ENCODE measurements at regions not wholly inside any gene's neighbourhood (a gene's known extent, or its start where the extent isn't known, plus 50 kb on each side); places are given as distances from the start of the nearest gene placed in this dataset.
"Not testable (repeated sequence)": the region's sequence is repeated elsewhere in the genome, so short reads cannot be mapped to it uniquely, and the experiment has no call there.

GRCh38 chr9:82052081-82052480, 63.5 kb downstream of the SPATA31D1 start:
- Histone ChIP-seq H3K4me3 (ENCODE audit: insufficient read depth, low read depth, low read length) (no peak overlapping the region), H3K27me3 (ENCODE audit: control insufficient read depth, insufficient read depth, low read length) (no peaks in the 10 kb centered on the region), H3K36me3 (replicated peaks; ENCODE audit: control insufficient read depth, insufficient read depth, low read length) (no peaks in the 10 kb centered on the region)
- no peak for DNase-seq

DNA sequence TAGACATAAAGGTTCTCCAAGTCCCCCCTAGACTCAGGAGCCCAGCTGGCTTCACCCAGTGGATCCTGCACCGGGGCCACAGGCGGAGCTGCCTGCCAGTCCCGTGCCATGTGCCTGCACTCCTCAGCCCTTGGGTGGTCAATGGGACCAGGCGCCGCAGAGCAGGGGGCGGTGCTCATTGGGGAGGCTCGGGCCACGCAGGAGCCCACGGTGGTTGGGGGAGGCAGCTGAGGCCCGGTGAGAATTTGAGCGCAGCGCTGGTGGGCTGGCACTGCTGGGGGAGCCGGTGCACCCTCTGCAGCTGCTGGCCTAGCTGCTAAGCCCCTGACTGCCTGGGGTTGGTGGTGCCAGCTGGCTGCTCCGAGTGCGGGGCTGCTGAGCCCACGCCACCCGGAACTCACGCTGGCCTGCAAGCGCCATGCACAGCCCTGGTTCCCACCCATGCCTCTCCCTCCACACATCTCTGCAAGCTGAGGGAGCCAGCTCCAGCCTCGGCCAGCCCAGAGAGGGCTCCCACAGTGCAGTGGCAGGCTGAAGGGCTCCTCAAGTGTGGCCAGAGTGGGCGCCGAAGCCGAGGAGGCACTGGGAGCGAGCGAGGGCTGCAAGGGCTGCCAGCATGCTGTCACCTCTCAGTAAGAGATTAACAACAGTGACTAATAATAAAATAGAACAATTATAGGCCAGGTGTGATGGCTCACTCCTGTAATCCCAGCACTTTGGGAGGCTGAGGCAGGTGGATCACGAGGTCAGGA, 65.9 kb downstream of the SPATA31D1 start:
- Histone ChIP-seq H3K27me3 (ENCODE audit: control insufficient read depth, insufficient read depth, low read length) (no peaks in the 10 kb centered on the region), H3K36me3 (replicated peaks; ENCODE audit: control insufficient read depth, insufficient read depth, low read length) (no peaks in the 10 kb centered on the region), H3K4me3 (ENCODE audit: insufficient read depth, low read depth, low read length) (no peak overlapping the region)
- no peak for DNase-seq

DNA sequence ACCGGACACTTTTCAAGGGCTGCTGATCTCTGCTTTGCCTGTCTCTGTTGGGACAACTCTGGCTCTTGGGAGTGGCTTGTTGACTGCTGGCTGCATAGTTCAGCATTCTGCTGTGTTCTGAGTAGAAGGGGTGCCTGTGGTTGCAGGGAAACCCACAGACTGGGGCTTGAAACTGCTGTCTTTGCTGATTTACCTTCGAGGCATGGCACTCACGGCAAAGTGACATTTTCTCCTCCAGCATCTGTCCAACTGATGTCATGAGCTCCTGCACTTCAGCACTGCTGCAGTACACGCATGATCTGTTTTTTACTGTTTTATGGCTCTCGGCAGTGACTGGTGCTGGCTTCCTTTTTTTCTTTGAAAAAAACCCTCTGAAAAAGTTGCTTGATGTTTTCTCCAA, 69.2 kb downstream of the SPATA31D1 start:
- H3K27me3 ChIP-seq (ENCODE audit: control insufficient read depth, insufficient read depth, low read length) = no peaks in the 10 kb centered on the region
- DNase-seq = no peak
- no peak overlapping the region for H3K4me3 ChIP-seq (ENCODE audit: insufficient read depth, low read depth, low read length)
- no peaks in the 10 kb centered on the region for H3K36me3 ChIP-seq (replicated peaks; ENCODE audit: control insufficient read depth, insufficient read depth, low read length)

GRCh38 chr9:82061801-82062200, 73.2 kb downstream of the SPATA31D1 start:
- not testable (repeated sequence) for H3K36me3 ChIP-seq (replicated peaks; ENCODE audit: control insufficient read depth, insufficient read depth, low read length); DNase-seq; H3K4me3 ChIP-seq (ENCODE audit: insufficient read depth, low read depth, low read length); H3K27me3 ChIP-seq (ENCODE audit: control insufficient read depth, insufficient read depth, low read length)

GRCh38 chr9:82062245-82062644, 73.7 kb downstream of the SPATA31D1 start:
- DNase-seq = no peak
- Histone ChIP-seq H3K36me3 (replicated peaks; ENCODE audit: control insufficient read depth, insufficient read depth, low read length) (no peaks in the 10 kb centered on the region), H3K4me3 (ENCODE audit: insufficient read depth, low read depth, low read length) (no peak overlapping the region), H3K27me3 (ENCODE audit: control insufficient read depth, insufficient read depth, low read length) (no peaks in the 10 kb centered on the region)

GRCh38 chr9:82073551-82074543, 85.3 kb downstream of the SPATA31D1 start:
- H3K27me3 ChIP-seq (ENCODE audit: control insufficient read depth, insufficient read depth, low read length) = no peaks in the 10 kb centered on the region; the same call in 1 of the 2 replicates
- no peaks in the 10 kb centered on the region for H3K36me3 ChIP-seq (replicated peaks; ENCODE audit: control insufficient read depth, insufficient read depth, low read length)
- no peak overlapping the region for H3K4me3 ChIP-seq (ENCODE audit: insufficient read depth, low read depth, low read length)
- no peak for DNase-seq

- no peaks in the 10 kb centered on the region for H3K27me3 ChIP-seq (ENCODE audit: control insufficient read depth, insufficient read depth, low read length)
- no peak overlapping the region for H3K4me3 ChIP-seq (ENCODE audit: insufficient read depth, low read depth, low read length)
- no peaks in the 10 kb centered on the region for H3K36me3 ChIP-seq (replicated peaks; ENCODE audit: control insufficient read depth, insufficient read depth, low read length)
- no peak for DNase-seq
Observed at GRCh38 chr9:82080265-82080664, 91.7 kb downstream of the SPATA31D1 start.

- no peaks in the 10 kb centered on the region for H3K36me3 ChIP-seq (replicated peaks; ENCODE audit: control insufficient read depth, insufficient read depth, low read length)
- H3K27me3 ChIP-seq (ENCODE audit: control insufficient read depth, insufficient read depth, low read length) = no peaks in the 10 kb centered on the region
- no peak overlapping the region for H3K4me3 ChIP-seq (ENCODE audit: insufficient read depth, low read depth, low read length)
- no peak for DNase-seq
Observed at GRCh38 chr9:82081496-82081895, 92.9 kb downstream of the SPATA31D1 start.

DNA sequence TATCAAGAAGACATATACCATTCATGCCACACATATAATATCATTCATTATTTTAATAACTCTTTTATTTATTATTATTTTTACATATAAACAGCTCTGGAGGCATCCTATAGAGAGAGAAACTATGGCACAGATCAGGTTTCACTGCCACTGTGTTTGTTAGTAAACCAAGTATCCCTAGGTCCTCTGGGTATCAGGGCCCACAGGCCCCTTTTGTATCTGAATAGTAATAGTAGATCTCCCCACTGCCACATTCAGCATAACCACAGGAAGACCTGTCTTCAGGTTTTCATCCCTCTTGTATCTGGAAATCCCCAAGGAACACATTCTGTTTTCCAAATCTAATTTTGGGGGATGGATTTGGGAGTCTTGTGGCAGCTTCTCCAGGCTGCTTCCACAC, 94.0 kb downstream of the SPATA31D1 start:
- no peak overlapping the region for H3K4me3 ChIP-seq (ENCODE audit: insufficient read depth, low read depth, low read length)
- H3K27me3 ChIP-seq (ENCODE audit: control insufficient read depth, insufficient read depth, low read length) = no peaks in the 10 kb centered on the region
- DNase-seq = peak; percentile 52
- no peaks in the 10 kb centered on the region for H3K36me3 ChIP-seq (replicated peaks; ENCODE audit: control insufficient read depth, insufficient read depth, low read length)

GRCh38 chr9:82088591-82088990, 100.0 kb downstream of the SPATA31D1 start:
- H3K4me3 ChIP-seq (ENCODE audit: insufficient read depth, low read depth, low read length) = no peak overlapping the region
- DNase-seq = no peak
- H3K36me3 ChIP-seq (replicated peaks; ENCODE audit: control insufficient read depth, insufficient read depth, low read length) = no peaks in the 10 kb centered on the region
- H3K27me3 ChIP-seq (ENCODE audit: control insufficient read depth, insufficient read depth, low read length) = no peaks in the 10 kb centered on the region

- H3K4me3 ChIP-seq (ENCODE audit: insufficient read depth, low read depth, low read length) = no peak overlapping the region
- no peak for DNase-seq
- no peaks in the 10 kb centered on the region for H3K36me3 ChIP-seq (replicated peaks; ENCODE audit: control insufficient read depth, insufficient read depth, low read length)
Observed at GRCh38 chr9:82090046-82090445, 101.5 kb downstream of the SPATA31D1 start.

DNA sequence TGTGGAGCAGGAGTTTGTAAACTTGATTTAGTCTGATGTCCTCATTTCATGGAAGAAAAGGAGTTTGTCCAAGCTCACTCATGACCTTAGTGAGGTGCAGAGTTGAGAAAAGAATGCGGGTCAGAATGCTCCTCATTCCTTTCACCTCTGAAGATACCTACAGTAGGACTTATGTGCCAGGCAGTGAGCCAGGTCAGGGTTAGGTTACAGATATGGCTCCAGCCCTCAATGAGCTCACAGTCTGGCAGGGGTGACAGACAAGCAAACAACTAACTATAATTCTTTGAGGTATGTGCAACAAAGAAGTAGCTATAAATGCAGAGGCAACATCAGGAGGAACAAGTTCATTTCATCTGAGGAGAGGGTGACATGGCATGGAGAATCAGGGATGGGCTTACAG, 102.5 kb downstream of the SPATA31D1 start:
- Histone ChIP-seq H3K36me3 (replicated peaks; ENCODE audit: control insufficient read depth, insufficient read depth, low read length) (no peaks in the 10 kb centered on the region), H3K27me3 (ENCODE audit: control insufficient read depth, insufficient read depth, low read length) (no peaks in the 10 kb centered on the region), H3K4me3 (ENCODE audit: insufficient read depth, low read depth, low read length) (no peak overlapping the region)
- no peak for DNase-seq

More at GRCh38 chr9:82090046-82090445, 101.5 kb downstream of the SPATA31D1 start:
- H3K27me3 ChIP-seq (ENCODE audit: control insufficient read depth, insufficient read depth, low read length) = no peaks in the 10 kb centered on the region

DNA sequence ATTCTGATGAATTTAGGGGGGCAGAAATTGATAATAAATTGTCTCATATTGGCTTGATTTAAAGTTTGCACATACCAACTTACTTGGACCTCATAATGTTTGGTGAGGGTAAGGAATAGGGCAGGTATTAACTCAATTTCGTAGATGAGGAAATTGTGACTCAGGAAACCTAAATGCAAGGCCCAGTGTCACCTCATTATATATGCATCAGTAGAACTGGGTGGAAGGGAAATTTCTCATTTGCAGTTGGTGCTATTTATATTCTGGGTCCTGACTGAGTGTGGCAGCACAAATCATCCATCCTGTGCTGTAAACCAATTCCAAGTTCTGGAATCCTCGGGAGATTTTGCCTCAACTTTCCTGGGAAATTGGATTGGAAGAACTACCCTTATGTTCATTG, 103.0 kb downstream of the SPATA31D1 start:
- H3K4me3 ChIP-seq (ENCODE audit: insufficient read depth, low read depth, low read length) = no peak overlapping the region
- no peaks in the 10 kb centered on the region for H3K36me3 ChIP-seq (replicated peaks; ENCODE audit: control insufficient read depth, insufficient read depth, low read length)
- no peak for DNase-seq
- H3K27me3 ChIP-seq (ENCODE audit: control insufficient read depth, insufficient read depth, low read length) = no peaks in the 10 kb centered on the region

DNA sequence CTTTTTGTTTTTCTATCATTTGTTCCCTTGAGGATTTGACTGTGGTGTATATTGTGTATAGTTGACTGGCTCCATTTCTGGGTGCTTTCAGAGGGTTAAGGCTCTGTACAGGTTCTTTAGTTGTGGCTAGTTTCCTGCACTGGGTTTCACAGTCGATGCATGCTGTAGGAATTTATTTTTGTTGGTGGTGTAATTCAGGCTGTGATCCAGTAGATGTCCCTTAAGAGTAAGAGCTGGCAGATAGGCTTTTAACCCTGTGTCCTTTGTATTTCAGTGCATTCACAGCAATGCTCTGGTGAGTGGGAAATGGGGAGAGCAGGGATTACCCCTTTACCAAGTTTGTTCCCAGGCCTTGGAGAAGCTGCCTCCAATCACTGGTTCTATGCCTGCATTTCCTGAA, 112.9 kb downstream of the SPATA31D1 start:
- Histone ChIP-seq H3K36me3 (replicated peaks; ENCODE audit: control insufficient read depth, insufficient read depth, low read length) (no peaks in the 10 kb centered on the region), H3K27me3 (ENCODE audit: control insufficient read depth, insufficient read depth, low read length) (no peaks in the 10 kb centered on the region), H3K4me3 (ENCODE audit: insufficient read depth, low read depth, low read length) (no peak overlapping the region)
- no peak for DNase-seq

DNA sequence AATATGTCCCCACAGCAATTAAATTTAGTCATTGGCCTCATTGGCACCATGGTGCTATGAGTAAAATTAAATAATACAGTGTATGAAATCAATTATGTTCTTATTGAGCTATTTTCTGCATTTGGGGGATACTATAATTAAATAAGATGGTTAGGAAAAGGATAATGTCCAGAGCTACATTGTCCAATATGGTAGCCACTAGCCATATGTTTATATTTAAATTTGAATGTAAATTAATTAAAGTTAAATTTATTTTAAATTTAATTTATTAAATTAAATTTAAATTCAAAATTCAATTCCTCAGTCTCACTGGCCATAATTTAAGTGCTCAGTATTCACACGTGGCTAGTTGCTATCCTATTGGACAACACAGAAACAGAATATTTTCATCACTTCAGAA, 115.7 kb downstream of the SPATA31D1 start:
- Histone ChIP-seq H3K4me3 (ENCODE audit: insufficient read depth, low read depth, low read length) (no peak overlapping the region), H3K27me3 (ENCODE audit: control insufficient read depth, insufficient read depth, low read length) (no peaks in the 10 kb centered on the region), H3K36me3 (replicated peaks; ENCODE audit: control insufficient read depth, insufficient read depth, low read length) (no peaks in the 10 kb centered on the region)
- no peak for DNase-seq
